ENCODE measurements at regions not wholly inside any gene's neighbourhood (a gene's known extent, or its start where the extent isn't known, plus 50 kb on each side); places are given as distances from the start of the nearest gene placed in this dataset.

DNA sequence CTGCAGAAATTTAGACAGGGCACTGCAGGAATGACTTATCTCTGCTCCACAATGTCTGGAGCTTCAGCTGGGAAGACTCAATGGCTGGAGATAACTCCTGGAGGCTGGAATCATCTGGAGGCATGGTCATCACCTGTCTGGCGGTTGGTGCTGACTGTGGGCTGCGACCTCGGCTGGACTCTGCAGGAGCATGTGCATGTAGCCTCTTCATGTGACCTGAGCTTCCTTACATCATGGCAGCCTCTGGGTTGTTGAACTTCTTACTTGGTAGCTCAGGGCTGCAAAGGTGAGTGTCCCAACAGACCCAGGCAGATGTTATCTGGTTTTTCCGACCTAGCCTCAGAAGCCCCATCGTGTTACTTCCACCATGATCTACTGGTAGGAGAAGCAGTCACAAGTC, 188.2 kb upstream of the RPL38 start:
- ATAC-seq: no peak
- TF ChIP-seq POLR2AphosphoS5 (IDR thresholded peaks at IDR 0.05; ENCODE audit: low read depth, low read length): no peak
- TF ChIP-seq, protein P1, sequence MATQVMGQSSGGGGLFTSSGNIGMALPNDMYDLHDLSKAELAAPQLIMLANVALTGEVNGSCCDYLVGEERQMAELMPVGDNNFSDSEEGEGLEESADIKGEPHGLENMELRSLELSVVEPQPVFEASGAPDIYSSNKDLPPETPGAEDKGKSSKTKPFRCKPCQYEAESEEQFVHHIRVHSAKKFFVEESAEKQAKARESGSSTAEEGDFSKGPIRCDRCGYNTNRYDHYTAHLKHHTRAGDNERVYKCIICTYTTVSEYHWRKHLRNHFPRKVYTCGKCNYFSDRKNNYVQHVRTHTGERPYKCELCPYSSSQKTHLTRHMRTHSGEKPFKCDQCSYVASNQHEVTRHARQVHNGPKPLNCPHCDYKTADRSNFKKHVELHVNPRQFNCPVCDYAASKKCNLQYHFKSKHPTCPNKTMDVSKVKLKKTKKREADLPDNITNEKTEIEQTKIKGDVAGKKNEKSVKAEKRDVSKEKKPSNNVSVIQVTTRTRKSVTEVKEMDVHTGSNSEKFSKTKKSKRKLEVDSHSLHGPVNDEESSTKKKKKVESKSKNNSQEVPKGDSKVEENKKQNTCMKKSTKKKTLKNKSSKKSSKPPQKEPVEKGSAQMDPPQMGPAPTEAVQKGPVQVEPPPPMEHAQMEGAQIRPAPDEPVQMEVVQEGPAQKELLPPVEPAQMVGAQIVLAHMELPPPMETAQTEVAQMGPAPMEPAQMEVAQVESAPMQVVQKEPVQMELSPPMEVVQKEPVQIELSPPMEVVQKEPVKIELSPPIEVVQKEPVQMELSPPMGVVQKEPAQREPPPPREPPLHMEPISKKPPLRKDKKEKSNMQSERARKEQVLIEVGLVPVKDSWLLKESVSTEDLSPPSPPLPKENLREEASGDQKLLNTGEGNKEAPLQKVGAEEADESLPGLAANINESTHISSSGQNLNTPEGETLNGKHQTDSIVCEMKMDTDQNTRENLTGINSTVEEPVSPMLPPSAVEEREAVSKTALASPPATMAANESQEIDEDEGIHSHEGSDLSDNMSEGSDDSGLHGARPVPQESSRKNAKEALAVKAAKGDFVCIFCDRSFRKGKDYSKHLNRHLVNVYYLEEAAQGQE (IDR thresholded peaks at IDR 0.05; ENCODE audit: insufficient read depth in 1 of 2, low read depth in 2 of 2, low read length in 1 of 2): no peak
- TF ChIP-seq, protein P2, sequence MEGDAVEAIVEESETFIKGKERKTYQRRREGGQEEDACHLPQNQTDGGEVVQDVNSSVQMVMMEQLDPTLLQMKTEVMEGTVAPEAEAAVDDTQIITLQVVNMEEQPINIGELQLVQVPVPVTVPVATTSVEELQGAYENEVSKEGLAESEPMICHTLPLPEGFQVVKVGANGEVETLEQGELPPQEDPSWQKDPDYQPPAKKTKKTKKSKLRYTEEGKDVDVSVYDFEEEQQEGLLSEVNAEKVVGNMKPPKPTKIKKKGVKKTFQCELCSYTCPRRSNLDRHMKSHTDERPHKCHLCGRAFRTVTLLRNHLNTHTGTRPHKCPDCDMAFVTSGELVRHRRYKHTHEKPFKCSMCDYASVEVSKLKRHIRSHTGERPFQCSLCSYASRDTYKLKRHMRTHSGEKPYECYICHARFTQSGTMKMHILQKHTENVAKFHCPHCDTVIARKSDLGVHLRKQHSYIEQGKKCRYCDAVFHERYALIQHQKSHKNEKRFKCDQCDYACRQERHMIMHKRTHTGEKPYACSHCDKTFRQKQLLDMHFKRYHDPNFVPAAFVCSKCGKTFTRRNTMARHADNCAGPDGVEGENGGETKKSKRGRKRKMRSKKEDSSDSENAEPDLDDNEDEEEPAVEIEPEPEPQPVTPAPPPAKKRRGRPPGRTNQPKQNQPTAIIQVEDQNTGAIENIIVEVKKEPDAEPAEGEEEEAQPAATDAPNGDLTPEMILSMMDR (IDR thresholded peaks at IDR 0.05): no peak
- TF ChIP-seq TCF7L2 (IDR thresholded peaks at IDR 0.05; ENCODE audit: low read depth, low read length): no peak
- TF ChIP-seq SIN3A (IDR thresholded peaks at IDR 0.05; ENCODE audit: borderline replicate concordance, insufficient read depth, low read depth, low read length): no peak
- POLR2A ChIA-PET: no interaction called here
- H3K4me3 ChIP-seq (ENCODE audit: low read depth in 2 of 2, low read length in 2 of 2): no peak overlapping the region
- no peak for DNase-seq (ENCODE audit: low read depth, low spot score)
- in situ Hi-C loops (cut with HindIII; ENCODE audit: low pct_unique_long_range_greater_than_20kb, low sequenced_read_pairs) (no loop called here), intact Hi-C loops (cut with micrococcal nuclease; ENCODE audit: unreplicated experiment) (no loop called here)
- no peaks in the 10 kb centered on the region for H3K9me3 ChIP-seq (ENCODE audit: control insufficient read depth, insufficient read depth, low read depth, low read length)
- no peak overlapping the region for H3K27ac ChIP-seq (ENCODE audit: low read length)
- no peaks in the 10 kb centered on the region for H3K36me3 ChIP-seq (ENCODE audit: control insufficient read depth, insufficient read depth, low read length)
- H3K4me1 ChIP-seq (ENCODE audit: control insufficient read depth, insufficient read depth, low read length): no peaks in the 10 kb centered on the region
- CTCF ChIA-PET: no interaction called here
- H3K27me3 ChIP-seq (ENCODE audit: control insufficient read depth, insufficient read depth, low read length): peaks cover 37% of the 10 kb centered on the region
- no TSS peak for BruUV-seq (replicated peaks)

DNA sequence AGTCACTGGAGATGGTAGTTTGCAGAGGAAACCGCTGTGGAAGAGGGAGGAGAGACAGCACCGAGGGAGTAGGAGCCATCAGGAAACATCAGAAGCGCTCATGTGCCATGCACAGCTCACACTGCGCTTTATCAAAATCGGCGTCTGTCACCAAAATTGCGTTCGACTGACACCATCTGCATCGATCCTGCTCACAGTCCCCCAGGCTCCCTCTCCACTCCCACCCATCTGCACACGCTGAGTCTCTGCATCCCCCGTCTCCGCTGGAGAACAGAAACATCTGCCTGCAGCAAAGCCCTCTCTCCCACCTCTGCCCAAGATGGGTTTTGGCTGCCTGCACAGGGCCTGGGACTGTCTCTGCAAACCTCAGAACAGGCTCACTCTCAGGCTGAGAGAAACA, 187.5 kb upstream of the RPL38 start:
- ATAC-seq: no peak
- Histone ChIP-seq H3K4me3 (ENCODE audit: low read depth in 2 of 2, low read length in 2 of 2) (no peak overlapping the region), H3K4me1 (ENCODE audit: control insufficient read depth, insufficient read depth, low read length) (no peaks in the 10 kb centered on the region), H3K9me3 (ENCODE audit: control insufficient read depth, insufficient read depth, low read depth, low read length) (no peaks in the 10 kb centered on the region), H3K27me3 (ENCODE audit: control insufficient read depth, insufficient read depth, low read length) (peaks cover 40% of the 10 kb centered on the region), H3K27ac (ENCODE audit: low read length) (no peak overlapping the region), H3K36me3 (ENCODE audit: control insufficient read depth, insufficient read depth, low read length) (no peaks in the 10 kb centered on the region)
- TF ChIP-seq, protein P1 (IDR thresholded peaks at IDR 0.05; ENCODE audit: insufficient read depth in 1 of 2, low read depth in 2 of 2, low read length in 1 of 2): no peak
- TF ChIP-seq TCF7L2 (IDR thresholded peaks at IDR 0.05; ENCODE audit: low read depth, low read length) (no peak), POLR2AphosphoS5 (IDR thresholded peaks at IDR 0.05; ENCODE audit: low read depth, low read length) (no peak), SIN3A (IDR thresholded peaks at IDR 0.05; ENCODE audit: borderline replicate concordance, insufficient read depth, low read depth, low read length) (no peak)
- TF ChIP-seq, protein P2 (IDR thresholded peaks at IDR 0.05): no peak
- intact Hi-C loops (cut with micrococcal nuclease; ENCODE audit: unreplicated experiment) (no loop called here), in situ Hi-C loops (cut with HindIII; ENCODE audit: low pct_unique_long_range_greater_than_20kb, low sequenced_read_pairs) (no loop called here)
- CTCF ChIA-PET: no interaction called here
- POLR2A ChIA-PET: no interaction called here
- BruUV-seq (replicated peaks): no TSS peak
- no peak for DNase-seq (ENCODE audit: low read depth, low spot score)

Measured in Panc1 (cell line).